ENCODE measurements at regions not wholly inside any gene's neighbourhood (a gene's known extent, or its start where the extent isn't known, plus 50 kb on each side); places are given as distances from the start of the nearest gene placed in this dataset.

DNA sequence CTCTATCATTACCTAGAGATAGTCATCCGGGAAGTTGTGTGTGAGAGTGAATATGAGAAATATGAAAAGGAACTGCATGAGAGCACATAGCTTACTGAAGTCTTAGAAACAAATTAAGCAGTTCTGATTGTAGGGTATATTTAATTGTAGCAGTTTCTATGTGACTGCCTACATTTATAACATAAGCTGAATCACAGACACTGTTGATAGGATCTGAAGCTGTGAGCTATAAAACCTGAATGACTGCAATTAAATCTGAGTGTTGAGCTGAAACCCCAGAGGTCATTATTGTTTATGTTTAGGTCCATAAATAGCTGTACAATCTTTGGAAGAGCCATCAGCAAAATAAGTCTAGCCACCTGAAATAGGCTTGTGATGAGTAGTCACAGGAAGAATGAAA, 210.1 kb upstream of the CXCL13 start:
- H3K4me3 ChIP-seq (ENCODE audit: control insufficient read depth, low read depth, low read length) = no peak overlapping the region
- DNase-seq (ENCODE audit: low read depth) = no peak
- TF ChIP-seq, protein P1, sequence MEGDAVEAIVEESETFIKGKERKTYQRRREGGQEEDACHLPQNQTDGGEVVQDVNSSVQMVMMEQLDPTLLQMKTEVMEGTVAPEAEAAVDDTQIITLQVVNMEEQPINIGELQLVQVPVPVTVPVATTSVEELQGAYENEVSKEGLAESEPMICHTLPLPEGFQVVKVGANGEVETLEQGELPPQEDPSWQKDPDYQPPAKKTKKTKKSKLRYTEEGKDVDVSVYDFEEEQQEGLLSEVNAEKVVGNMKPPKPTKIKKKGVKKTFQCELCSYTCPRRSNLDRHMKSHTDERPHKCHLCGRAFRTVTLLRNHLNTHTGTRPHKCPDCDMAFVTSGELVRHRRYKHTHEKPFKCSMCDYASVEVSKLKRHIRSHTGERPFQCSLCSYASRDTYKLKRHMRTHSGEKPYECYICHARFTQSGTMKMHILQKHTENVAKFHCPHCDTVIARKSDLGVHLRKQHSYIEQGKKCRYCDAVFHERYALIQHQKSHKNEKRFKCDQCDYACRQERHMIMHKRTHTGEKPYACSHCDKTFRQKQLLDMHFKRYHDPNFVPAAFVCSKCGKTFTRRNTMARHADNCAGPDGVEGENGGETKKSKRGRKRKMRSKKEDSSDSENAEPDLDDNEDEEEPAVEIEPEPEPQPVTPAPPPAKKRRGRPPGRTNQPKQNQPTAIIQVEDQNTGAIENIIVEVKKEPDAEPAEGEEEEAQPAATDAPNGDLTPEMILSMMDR (conservative IDR thresholded peaks at IDR 0.05; ENCODE audit: control insufficient read depth, insufficient read depth, low read depth, low read length) = no peak

DNA sequence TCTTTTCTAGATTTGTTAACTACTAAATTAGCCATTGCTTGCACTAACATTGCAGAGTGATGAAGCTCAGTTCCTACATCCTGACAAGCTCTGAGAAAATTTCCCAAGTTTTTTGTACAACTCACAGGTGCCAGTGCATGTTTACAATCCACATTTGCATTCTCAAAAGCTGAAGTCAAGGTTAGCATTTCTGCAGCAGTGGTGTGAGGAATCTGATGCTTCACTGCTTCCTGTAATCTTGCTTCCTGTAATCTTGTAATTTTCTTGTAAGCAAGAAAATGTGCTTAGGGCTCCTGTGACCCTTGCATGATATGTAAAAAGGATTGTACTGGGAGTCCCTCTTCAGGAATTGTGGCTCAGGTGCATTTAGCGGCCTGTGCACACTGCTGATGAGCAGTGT, 207.4 kb upstream of the CXCL13 start:
- TF ChIP-seq, protein P1 (conservative IDR thresholded peaks at IDR 0.05; ENCODE audit: control insufficient read depth, insufficient read depth, low read depth, low read length) = no peak
- H3K4me3 ChIP-seq (ENCODE audit: control insufficient read depth, low read depth, low read length) = no peak overlapping the region
- no peak for DNase-seq (ENCODE audit: low read depth)

DNA sequence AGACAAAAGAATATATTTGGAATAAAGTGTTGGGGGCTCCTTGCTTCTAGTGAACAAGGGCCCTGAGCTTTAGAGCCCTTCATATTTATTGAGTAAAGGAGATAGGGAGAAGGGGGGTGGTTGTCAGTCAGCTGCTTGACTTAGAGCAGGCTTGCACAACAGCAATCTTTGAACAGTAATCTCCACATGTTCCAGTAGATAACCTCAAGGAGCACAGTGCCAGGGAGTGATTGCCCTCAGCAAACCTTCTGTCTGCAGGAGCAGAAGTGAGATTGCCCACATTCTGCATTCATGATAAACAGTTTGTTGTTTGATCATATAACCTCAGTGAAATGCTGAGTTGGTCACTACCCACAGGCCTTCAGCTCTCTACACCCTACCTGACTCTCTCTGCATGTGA, 205.8 kb upstream of the CXCL13 start:
- no peak for DNase-seq (ENCODE audit: low read depth)
- H3K4me3 ChIP-seq (ENCODE audit: control insufficient read depth, low read depth, low read length) = no peak overlapping the region
- TF ChIP-seq, protein P1 (conservative IDR thresholded peaks at IDR 0.05; ENCODE audit: control insufficient read depth, insufficient read depth, low read depth, low read length) = no peak

DNA sequence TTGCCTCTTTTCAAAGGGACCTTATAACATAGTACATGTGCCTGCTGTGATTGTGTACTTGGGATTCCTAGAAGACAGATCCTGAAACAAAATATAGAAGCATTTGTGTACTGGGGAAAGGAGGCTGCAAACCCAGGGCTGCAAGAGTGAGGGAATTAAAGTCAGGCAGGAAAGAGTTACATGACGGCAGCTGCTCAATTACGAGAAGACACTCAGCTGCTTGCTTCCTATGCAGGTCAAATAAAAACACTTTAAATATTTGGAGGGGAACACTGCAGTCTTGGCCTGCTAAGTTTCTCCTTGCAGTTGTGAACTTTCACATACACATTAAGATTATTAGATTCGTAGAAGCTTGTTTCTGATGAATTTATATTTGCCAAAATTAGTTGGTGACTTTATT, 191.9 kb upstream of the CXCL13 start:
- H3K4me3 ChIP-seq (ENCODE audit: control insufficient read depth, low read depth, low read length) = no peak overlapping the region
- no peak for DNase-seq (ENCODE audit: low read depth)
- TF ChIP-seq, protein P1 (conservative IDR thresholded peaks at IDR 0.05; ENCODE audit: control insufficient read depth, insufficient read depth, low read depth, low read length) = no peak

DNA sequence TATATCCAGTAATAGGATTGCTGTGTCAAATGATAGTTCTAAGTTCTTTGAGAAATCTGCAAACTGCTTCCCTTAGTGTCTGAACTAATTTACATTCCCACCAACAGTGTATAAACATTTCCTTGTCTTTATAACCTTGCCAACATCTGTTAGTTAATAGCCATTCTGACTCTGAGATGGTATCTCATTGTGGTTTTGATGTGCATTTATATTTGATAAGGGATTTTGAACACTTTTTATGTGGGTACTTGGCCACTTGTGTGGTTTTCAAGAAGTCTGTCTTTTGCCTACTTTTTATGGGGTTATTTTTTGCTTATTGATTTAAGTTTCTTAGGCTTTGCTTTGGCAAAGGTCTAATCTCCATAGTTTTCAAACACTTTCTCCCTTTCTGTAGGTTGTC, 189.9 kb upstream of the CXCL13 start:
- DNase-seq (ENCODE audit: low read depth) = no peak
- H3K4me3 ChIP-seq (ENCODE audit: control insufficient read depth, low read depth, low read length) = no peak overlapping the region
- TF ChIP-seq, protein P1 (conservative IDR thresholded peaks at IDR 0.05; ENCODE audit: control insufficient read depth, insufficient read depth, low read depth, low read length) = no peak

DNA sequence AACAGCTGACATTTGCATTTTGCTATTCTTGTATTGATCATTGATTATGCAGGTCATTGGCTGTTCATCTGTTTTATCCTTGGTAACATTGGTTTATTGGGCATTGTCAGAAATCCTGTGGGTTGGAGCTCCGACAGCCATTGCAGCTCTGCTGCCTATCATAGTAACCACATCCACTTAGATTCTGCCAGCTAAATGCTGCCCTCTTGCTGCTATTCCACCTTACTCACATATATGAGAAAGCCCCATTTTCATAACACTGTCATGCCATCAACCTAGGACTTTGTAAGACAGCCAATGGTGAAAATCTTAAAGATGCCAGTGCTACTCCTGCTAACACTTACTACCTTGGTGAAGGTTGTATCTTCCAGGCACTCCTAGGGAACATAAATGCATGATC, 187.3 kb upstream of the CXCL13 start:
- TF ChIP-seq, protein P1 (conservative IDR thresholded peaks at IDR 0.05; ENCODE audit: control insufficient read depth, insufficient read depth, low read depth, low read length) = peak; percentile 27
- DNase-seq (ENCODE audit: low read depth) = peak; percentile 8
- no peak overlapping the region for H3K4me3 ChIP-seq (ENCODE audit: control insufficient read depth, low read depth, low read length)

DNA sequence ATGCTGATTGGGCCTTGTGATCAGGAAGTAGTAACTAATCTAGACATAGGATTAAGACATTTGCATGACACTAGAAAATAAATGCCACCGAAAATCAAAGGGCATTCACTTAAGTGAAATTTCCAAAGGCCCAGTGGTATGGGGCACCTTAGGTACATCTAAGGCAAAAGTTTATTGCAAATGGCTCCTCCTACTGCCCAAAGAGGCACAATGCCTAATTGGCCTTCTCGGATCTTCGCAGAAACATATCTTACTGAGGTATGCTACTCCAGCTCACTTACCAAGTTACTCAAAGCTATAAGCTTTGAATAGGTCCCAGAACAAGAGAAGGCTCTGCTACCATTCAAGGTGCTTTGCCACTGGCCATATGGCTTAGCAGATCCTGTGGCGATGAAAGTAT, 174.8 kb upstream of the CXCL13 start:
- TF ChIP-seq, protein P1 (conservative IDR thresholded peaks at IDR 0.05; ENCODE audit: control insufficient read depth, insufficient read depth, low read depth, low read length) = no peak
- no peak for DNase-seq (ENCODE audit: low read depth)
- H3K4me3 ChIP-seq (ENCODE audit: control insufficient read depth, low read depth, low read length) = no peak overlapping the region
